GM19239 (cell line): ENCODE measurements at regions not wholly inside any gene's neighbourhood (a gene's known extent, or its start where the extent isn't known, plus 50 kb on each side); places are given as distances from the start of the nearest gene placed in this dataset.

Experiments
- DNase-seq: peaks from one replicate; pipeline ENCODE4 v3.0.0; 2011; ENCODE audit warnings: low spot score; ENCODE audit not compliant: insufficient read length
- FAIRE-seq: peaks from 2 replicates; lab custom pipeline; 2011; peaks lifted over from hg19 to GRCh38; lab: Jason Lieb, UNC

- DNase-seq: no peak
- FAIRE-seq: no peak
Measured at GRCh38 chr2:239506101-239506857, 105.5 kb upstream of the HDAC4 start.

- DNase-seq (no peak), FAIRE-seq (no peak)
Measured at GRCh38 chr2:239504643-239505235, 103.9 kb upstream of the HDAC4 start.

- DNase-seq (no peak), FAIRE-seq (no peak)
Measured at GRCh38 chr2:239502430-239503186, 101.8 kb upstream of the HDAC4 start.

GRCh38 chr2:239500574-239501550 lies 100.0 kb upstream of the HDAC4 start:
- no peak for DNase-seq
- FAIRE-seq: no peak

GRCh38 chr2:239499726-239500573 lies 99.1 kb upstream of the HDAC4 start:
- FAIRE-seq (no peak), DNase-seq (no peak)

GRCh38 chr2:239498981-239499634 lies 98.3 kb upstream of the HDAC4 start:
- DNase-seq: no peak
- FAIRE-seq: no peak

GRCh38 chr2:239498576-239498975 lies 97.8 kb upstream of the HDAC4 start:
- FAIRE-seq: no peak
- no peak for DNase-seq

GRCh38 chr2:239496700-239497099 lies 95.9 kb upstream of the HDAC4 start:
- FAIRE-seq (no peak), DNase-seq (no peak)

GRCh38 chr2:239495791-239496233 lies 95.0 kb upstream of the HDAC4 start:
- DNase-seq (no peak), FAIRE-seq (no peak)

- DNase-seq (no peak), FAIRE-seq (no peak)
Measured at GRCh38 chr2:239495175-239495574, 94.4 kb upstream of the HDAC4 start.

- no peak for DNase-seq
- FAIRE-seq: no peak
Measured at GRCh38 chr2:239494578-239494977, 93.8 kb upstream of the HDAC4 start.

GRCh38 chr2:239489481-239489880 lies 88.7 kb upstream of the HDAC4 start:
- FAIRE-seq (no peak), DNase-seq (no peak)

GRCh38 chr2:239488125-239488524 lies 87.3 kb upstream of the HDAC4 start:
- DNase-seq (no peak), FAIRE-seq (no peak)

- FAIRE-seq: no peak
- no peak for DNase-seq
Measured at GRCh38 chr2:239487272-239487671, 86.5 kb upstream of the HDAC4 start.

- no peak for FAIRE-seq
- DNase-seq: no peak
Measured at GRCh38 chr2:239485622-239486021, 84.8 kb upstream of the HDAC4 start.

- FAIRE-seq (no peak), DNase-seq (no peak)
Measured at GRCh38 chr2:239484571-239485355, 83.9 kb upstream of the HDAC4 start.

- DNase-seq (no peak), FAIRE-seq (no peak)
Measured at GRCh38 chr2:239482778-239483712, 82.2 kb upstream of the HDAC4 start.
